SK-N-SH treated with all-trans-retinoic acid at 6 μM for 48 hours (cell line): ENCODE measurements at regions not wholly inside any gene's neighbourhood (a gene's known extent, or its start where the extent isn't known, plus 50 kb on each side); places are given as distances from the start of the nearest gene placed in this dataset.

ENCODE experiments used
- ATAC-seq: fragments of 200-7000 bp; cut with Tn5 transposase; 3 replicates; pipeline ENCODE4 v1.9.1; 2020; ENCODE audit warnings: mild to moderate bottlenecking, moderate library complexity
- BACH2 ChIP-seq: fragments of 250-450 bp; sonication (Bioruptor Pico); IDR thresholded peaks from 2 replicates; pipeline ENCODE4 v1.9.0; 2021; ENCODE audit warnings: mild to moderate bottlenecking, borderline replicate concordance
- CSDC2 ChIP-seq: fragments of 250-450 bp; sonication (Bioruptor Pico); IDR thresholded peaks from 2 replicates; pipeline ENCODE4 v1.5.0; 2020; ENCODE audit warnings: mild to moderate bottlenecking, moderate library complexity
- ESRRG ChIP-seq: fragments of 250-450 bp; sonication (Bioruptor Pico); IDR thresholded peaks from 2 replicates; pipeline ENCODE4 v1.6.1; 2021; ENCODE audit warnings: mild to moderate bottlenecking
- ISL1 ChIP-seq: fragments of 250-450 bp; sonication (Bioruptor Pico); IDR thresholded peaks from 2 replicates; pipeline ENCODE4 v2.1.2; 2022; ENCODE audit warnings: mild to moderate bottlenecking, moderate library complexity
- OSR1 ChIP-seq: fragments of 250-450 bp; sonication (Bioruptor Pico); IDR thresholded peaks from 2 replicates; pipeline ENCODE4 v1.8.0; 2022; ENCODE audit warnings: moderate library complexity, mild to moderate bottlenecking, inconsistent platforms
- RARB ChIP-seq: fragments of 250-450 bp; sonication (Bioruptor Pico); IDR thresholded peaks from 2 replicates; pipeline ENCODE4 v1.8.0; 2021; ENCODE audit warnings: mild to moderate bottlenecking, moderate library complexity
- SNAI2 ChIP-seq: fragments of 250-450 bp; sonication (Bioruptor Pico); IDR thresholded peaks from 2 replicates; pipeline ENCODE4 v1.5.0; 2020; ENCODE audit warnings: mild to moderate bottlenecking, moderate library complexity
- TCF4 ChIP-seq: fragments of 250-450 bp; sonication (Bioruptor Pico); IDR thresholded peaks from 2 replicates; pipeline ENCODE4 v1.8.0; 2021; ENCODE audit warnings: mild to moderate bottlenecking, moderate library complexity, borderline replicate concordance
- TOX ChIP-seq: fragments of 250-450 bp; sonication (Bioruptor Pico); IDR thresholded peaks from 2 replicates; pipeline ENCODE4 v1.8.0; 2021; ENCODE audit warnings: mild to moderate bottlenecking, moderate library complexity, borderline replicate concordance
- ZC3H10 ChIP-seq: fragments of 250-450 bp; sonication (Bioruptor Pico); IDR thresholded peaks from 2 replicates; pipeline ENCODE4 v1.5.1; 2021; ENCODE audit warnings: mild to moderate bottlenecking, moderate library complexity
- ZFP3 ChIP-seq: fragments of 250-450 bp; sonication (Bioruptor Pico); IDR thresholded peaks from 2 replicates; pipeline ENCODE4 v1.5.0; 2020; ENCODE audit warnings: mild to moderate bottlenecking, moderate library complexity
- ZFP30 ChIP-seq: fragments of 450-650 bp; formaldehyde crosslinking; IDR thresholded peaks from 2 replicates; pipeline ENCODE4 v1.5.0; 2022; ENCODE audit warnings: mild to moderate bottlenecking, moderate library complexity
- ZNF565 ChIP-seq: fragments of 450-650 bp; formaldehyde crosslinking; conservative IDR thresholded peaks from 2 replicates; pipeline ENCODE4 v1.5.0; 2020; ENCODE audit warnings: low read depth, mild to moderate bottlenecking, moderate library complexity
- ZNF70 ChIP-seq: fragments of 450-650 bp; formaldehyde crosslinking; IDR thresholded peaks from 2 replicates; pipeline ENCODE4 v1.5.0; 2020; ENCODE audit warnings: mild to moderate bottlenecking, moderate library complexity
- ZNF8 ChIP-seq: fragments of 450-650 bp; formaldehyde crosslinking; IDR thresholded peaks from 2 replicates; pipeline ENCODE4 v1.5.0; 2020; ENCODE audit warnings: mild to moderate bottlenecking, moderate library complexity
- TF ChIP-seq, protein P1 (sequence below): fragments of 250-450 bp; sonication (Bioruptor Pico); IDR thresholded peaks from 2 replicates; pipeline ENCODE4 v1.8.0; 2020; ENCODE audit warnings: mild to moderate bottlenecking, moderate library complexity, borderline replicate concordance
- TF ChIP-seq, protein P2 (sequence below): fragments of 250-450 bp; sonication (Bioruptor Pico); IDR thresholded peaks from 2 replicates; pipeline ENCODE4 v1.5.1; 2020; ENCODE audit warnings: low read depth, mild to moderate bottlenecking, moderate library complexity
- TF ChIP-seq, protein P3 (sequence below): fragments of 250-450 bp; sonication (Bioruptor Pico); IDR thresholded peaks from 2 replicates; pipeline ENCODE4 v1.5.0; 2020; ENCODE audit warnings: mild to moderate bottlenecking, moderate library complexity
- TF ChIP-seq, protein P4 (sequence below): fragments of 250-450 bp; sonication (Bioruptor Pico); IDR thresholded peaks from 2 replicates; pipeline ENCODE4 v1.5.1; 2021; ENCODE audit warnings: mild to moderate bottlenecking, moderate library complexity
- TF ChIP-seq, protein P5 (sequence below): fragments of 250-450 bp; sonication (Bioruptor Pico); IDR thresholded peaks from 2 replicates; pipeline ENCODE4 v1.8.0; 2021; ENCODE audit warnings: low read depth, mild to moderate bottlenecking, moderate library complexity, borderline replicate concordance

DNA sequence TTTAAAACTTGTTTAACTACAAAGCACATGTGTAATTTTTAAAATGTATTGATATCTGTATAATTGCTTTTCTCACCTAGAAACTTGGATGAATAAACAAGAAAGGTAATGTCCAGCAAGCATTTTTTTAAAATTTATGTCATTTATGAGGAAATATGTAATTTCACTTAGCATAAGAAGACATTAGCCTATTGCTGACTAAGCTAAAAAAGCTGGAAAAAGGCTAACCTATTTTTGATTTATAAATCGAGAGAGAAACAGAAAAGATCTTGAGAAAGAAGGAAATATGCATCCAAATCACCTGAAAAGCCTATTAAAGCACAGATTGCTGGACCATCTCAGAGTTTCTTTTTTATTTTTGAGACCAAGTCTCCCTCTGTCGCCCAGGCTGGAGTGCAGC, 1181.3 kb downstream of the SLITRK1 start:
- ATAC-seq, result no peak
- TF ChIP-seq, protein P1, sequence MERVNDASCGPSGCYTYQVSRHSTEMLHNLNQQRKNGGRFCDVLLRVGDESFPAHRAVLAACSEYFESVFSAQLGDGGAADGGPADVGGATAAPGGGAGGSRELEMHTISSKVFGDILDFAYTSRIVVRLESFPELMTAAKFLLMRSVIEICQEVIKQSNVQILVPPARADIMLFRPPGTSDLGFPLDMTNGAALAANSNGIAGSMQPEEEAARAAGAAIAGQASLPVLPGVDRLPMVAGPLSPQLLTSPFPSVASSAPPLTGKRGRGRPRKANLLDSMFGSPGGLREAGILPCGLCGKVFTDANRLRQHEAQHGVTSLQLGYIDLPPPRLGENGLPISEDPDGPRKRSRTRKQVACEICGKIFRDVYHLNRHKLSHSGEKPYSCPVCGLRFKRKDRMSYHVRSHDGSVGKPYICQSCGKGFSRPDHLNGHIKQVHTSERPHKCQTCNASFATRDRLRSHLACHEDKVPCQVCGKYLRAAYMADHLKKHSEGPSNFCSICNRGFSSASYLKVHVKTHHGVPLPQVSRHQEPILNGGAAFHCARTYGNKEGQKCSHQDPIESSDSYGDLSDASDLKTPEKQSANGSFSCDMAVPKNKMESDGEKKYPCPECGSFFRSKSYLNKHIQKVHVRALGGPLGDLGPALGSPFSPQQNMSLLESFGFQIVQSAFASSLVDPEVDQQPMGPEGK (CRISPR knock-in tag), result no peak

DNA sequence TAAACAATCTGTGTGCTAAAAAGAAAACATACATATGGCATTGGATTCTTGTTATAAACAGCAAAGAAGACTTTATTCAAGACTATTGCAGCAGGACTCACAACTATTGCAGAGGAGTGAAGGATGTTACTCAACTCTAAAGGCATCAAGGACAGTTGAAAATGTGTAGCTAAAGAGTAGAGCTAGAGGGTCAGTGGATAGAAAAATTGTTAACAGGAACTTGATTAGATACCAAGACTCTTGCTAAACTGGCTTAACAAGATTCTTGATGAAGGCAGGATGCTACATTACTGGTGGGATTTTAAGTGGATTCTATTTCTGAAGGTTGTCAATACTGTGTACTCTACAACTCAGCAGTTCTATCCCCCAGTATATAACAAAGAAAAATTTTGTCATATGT, 1183.3 kb downstream of the SLITRK1 start:
- no peak for ATAC-seq
- TF ChIP-seq TOX (no peak), ZNF70 (no peak), CSDC2 (no peak), ZNF8 (no peak), OSR1 (no peak), BACH2 (CRISPR knock-in tag) (no peak), SNAI2 (CRISPR knock-in tag) (no peak), ISL1 (CRISPR knock-in tag) (no peak), ZFP3 (CRISPR knock-in tag) (no peak), ZC3H10 (CRISPR knock-in tag) (no peak), ESRRG (CRISPR knock-in tag) (no peak), ZNF565 (CRISPR knock-in tag) (no peak), RARB (CRISPR knock-in tag) (no peak)
- TF ChIP-seq, protein P2, sequence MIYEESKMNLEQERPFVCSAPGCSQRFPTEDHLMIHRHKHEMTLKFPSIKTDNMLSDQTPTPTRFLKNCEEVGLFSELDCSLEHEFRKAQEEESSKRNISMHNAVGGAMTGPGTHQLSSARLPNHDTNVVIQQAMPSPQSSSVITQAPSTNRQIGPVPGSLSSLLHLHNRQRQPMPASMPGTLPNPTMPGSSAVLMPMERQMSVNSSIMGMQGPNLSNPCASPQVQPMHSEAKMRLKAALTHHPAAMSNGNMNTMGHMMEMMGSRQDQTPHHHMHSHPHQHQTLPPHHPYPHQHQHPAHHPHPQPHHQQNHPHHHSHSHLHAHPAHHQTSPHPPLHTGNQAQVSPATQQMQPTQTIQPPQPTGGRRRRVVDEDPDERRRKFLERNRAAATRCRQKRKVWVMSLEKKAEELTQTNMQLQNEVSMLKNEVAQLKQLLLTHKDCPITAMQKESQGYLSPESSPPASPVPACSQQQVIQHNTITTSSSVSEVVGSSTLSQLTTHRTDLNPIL (CRISPR knock-in tag), result no peak
- TF ChIP-seq, protein P3, sequence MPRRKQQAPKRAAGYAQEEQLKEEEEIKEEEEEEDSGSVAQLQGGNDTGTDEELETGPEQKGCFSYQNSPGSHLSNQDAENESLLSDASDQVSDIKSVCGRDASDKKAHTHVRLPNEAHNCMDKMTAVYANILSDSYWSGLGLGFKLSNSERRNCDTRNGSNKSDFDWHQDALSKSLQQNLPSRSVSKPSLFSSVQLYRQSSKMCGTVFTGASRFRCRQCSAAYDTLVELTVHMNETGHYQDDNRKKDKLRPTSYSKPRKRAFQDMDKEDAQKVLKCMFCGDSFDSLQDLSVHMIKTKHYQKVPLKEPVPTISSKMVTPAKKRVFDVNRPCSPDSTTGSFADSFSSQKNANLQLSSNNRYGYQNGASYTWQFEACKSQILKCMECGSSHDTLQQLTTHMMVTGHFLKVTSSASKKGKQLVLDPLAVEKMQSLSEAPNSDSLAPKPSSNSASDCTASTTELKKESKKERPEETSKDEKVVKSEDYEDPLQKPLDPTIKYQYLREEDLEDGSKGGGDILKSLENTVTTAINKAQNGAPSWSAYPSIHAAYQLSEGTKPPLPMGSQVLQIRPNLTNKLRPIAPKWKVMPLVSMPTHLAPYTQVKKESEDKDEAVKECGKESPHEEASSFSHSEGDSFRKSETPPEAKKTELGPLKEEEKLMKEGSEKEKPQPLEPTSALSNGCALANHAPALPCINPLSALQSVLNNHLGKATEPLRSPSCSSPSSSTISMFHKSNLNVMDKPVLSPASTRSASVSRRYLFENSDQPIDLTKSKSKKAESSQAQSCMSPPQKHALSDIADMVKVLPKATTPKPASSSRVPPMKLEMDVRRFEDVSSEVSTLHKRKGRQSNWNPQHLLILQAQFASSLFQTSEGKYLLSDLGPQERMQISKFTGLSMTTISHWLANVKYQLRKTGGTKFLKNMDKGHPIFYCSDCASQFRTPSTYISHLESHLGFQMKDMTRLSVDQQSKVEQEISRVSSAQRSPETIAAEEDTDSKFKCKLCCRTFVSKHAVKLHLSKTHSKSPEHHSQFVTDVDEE (CRISPR knock-in tag), result no peak
- TF ChIP-seq, protein P4, sequence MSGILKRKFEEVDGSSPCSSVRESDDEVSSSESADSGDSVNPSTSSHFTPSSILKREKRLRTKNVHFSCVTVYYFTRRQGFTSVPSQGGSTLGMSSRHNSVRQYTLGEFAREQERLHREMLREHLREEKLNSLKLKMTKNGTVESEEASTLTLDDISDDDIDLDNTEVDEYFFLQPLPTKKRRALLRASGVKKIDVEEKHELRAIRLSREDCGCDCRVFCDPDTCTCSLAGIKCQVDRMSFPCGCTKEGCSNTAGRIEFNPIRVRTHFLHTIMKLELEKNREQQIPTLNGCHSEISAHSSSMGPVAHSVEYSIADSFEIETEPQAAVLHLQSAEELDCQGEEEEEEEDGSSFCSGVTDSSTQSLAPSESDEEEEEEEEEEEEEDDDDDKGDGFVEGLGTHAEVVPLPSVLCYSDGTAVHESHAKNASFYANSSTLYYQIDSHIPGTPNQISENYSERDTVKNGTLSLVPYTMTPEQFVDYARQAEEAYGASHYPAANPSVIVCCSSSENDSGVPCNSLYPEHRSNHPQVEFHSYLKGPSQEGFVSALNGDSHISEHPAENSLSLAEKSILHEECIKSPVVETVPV (CRISPR knock-in tag), result no peak

DNA sequence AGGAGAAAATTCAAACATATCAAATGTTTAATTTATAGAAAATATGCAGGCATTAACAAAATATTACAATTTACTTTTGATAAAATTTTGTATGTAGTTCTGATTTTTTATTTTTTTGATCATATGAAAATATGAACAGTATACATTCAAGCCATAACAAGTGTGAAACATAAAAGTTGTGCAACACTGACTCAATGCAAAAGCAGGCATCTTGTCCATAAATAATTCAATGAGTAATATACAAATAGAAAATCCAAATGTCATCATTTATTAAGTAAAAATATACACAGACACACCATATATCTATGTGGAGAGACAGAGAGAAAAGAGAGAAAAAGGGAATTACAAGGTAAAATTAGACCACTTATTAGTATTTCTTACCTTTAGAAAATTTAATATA, 1183.9 kb downstream of the SLITRK1 start:
- no peak for ATAC-seq
- TF ChIP-seq TCF4 (CRISPR knock-in tag), result no peak
- TF ChIP-seq, protein P5, sequence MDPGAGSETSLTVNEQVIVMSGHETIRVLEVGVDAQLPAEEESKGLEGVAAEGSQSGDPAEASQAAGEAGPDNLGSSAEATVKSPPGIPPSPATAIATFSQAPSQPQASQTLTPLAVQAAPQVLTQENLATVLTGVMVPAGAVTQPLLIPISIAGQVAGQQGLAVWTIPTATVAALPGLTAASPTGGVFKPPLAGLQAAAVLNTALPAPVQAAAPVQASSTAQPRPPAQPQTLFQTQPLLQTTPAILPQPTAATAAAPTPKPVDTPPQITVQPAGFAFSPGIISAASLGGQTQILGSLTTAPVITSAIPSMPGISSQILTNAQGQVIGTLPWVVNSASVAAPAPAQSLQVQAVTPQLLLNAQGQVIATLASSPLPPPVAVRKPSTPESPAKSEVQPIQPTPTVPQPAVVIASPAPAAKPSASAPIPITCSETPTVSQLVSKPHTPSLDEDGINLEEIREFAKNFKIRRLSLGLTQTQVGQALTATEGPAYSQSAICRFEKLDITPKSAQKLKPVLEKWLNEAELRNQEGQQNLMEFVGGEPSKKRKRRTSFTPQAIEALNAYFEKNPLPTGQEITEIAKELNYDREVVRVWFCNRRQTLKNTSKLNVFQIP (CRISPR knock-in tag), result no peak
- TF ChIP-seq ESRRG (CRISPR knock-in tag), result no peak
- no peak for TF ChIP-seq OSR1
- TF ChIP-seq, protein P4 (CRISPR knock-in tag), result no peak
- no peak for TF ChIP-seq ZC3H10 (CRISPR knock-in tag)
- TF ChIP-seq, all 23 proteins: peak for 0

DNA sequence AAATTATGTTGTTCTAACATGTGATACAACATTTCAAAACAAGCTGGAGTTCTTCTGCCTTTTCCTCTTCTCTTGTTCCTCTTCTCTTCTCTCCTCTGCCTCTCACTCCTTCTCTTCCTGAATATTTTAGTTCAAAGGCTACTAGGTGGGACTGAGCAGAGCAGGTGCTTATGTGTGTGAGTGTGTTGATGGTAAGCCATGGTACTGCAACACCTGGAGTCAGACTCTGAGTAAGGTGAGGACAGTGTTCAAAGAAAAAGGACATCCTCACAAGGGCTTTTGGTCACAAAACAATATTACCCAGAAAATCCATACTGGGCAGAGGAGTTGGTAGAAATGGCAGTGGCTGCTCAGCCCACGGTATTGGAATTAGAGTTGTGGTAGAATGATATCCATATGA, 1188.7 kb downstream of the SLITRK1 start:
- no peak for ATAC-seq

More for the DNA sequence above, 1188.7 kb downstream of the SLITRK1 start:
- no peak for TF ChIP-seq ESRRG (CRISPR knock-in tag)
- no peak for TF ChIP-seq TOX
- TF ChIP-seq, protein P3 (CRISPR knock-in tag), result no peak
- TF ChIP-seq OSR1, result no peak
- no peak for TF ChIP-seq CSDC2
- TF ChIP-seq BACH2 (CRISPR knock-in tag), result no peak
- no peak for TF ChIP-seq ISL1 (CRISPR knock-in tag)
- no peak for TF ChIP-seq ZFP3 (CRISPR knock-in tag)
- no peak for TF ChIP-seq ZFP30
- TF ChIP-seq, protein P5 (CRISPR knock-in tag), result no peak
- TF ChIP-seq SNAI2 (CRISPR knock-in tag), result no peak
- TF ChIP-seq ZNF70, result no peak
- no peak for TF ChIP-seq ZC3H10 (CRISPR knock-in tag)
- TF ChIP-seq TCF4 (CRISPR knock-in tag), result no peak
